Right kidney (tissue), 1 donor: ENCODE measurements at regions not wholly inside any gene's neighbourhood (a gene's known extent, or its start where the extent isn't known, plus 50 kb on each side); places are given as distances from the start of the nearest gene placed in this dataset.

Experiments used
- DNase-seq: peaks from one replicate; pipeline ENCODE4 v3.0.0-alpha.2; 2016

DNA sequence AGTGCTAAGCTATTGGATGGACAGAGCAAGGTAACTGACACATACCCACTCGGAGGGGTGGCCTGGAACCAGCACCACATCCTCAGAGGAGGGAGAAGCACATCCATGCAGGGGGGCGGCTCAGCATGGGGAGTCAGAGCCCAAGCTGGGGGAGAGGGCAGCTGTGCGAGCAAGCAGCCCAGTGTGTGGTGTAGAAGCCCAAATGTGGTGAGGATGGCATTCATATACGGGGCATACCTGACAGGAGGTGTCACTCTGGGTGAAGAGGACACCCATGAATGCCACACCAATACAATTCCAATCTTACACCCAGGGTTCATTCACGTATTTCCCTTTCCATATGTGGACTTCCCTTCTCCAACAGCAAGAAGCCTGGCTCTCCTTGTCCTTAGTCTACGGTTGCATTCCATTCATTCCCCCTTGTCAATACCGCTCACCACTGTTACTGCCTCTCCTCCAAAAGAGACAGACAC, 58.7 kb upstream of the ACAN start:
- no peak for DNase-seq

DNA sequence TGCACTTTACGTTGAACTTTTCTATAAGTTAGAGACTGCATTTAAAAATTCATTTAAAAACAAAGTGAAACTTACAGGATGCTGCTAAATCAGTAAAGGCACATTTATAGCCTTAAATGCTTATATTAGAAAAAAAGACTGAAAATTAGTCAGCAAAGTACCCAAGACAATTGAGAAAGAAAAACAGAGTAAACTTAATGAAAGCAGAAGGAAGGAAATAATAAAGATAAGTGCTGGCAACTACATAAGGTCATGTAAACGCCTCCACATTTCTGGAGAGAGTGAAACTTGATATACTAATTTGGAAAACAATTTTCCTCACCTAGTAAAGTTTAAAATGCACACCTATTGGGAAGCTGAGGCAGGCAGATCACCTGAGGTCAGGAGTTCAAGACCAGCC, 58.2 kb upstream of the ACAN start:
- DNase-seq: no peak

DNA sequence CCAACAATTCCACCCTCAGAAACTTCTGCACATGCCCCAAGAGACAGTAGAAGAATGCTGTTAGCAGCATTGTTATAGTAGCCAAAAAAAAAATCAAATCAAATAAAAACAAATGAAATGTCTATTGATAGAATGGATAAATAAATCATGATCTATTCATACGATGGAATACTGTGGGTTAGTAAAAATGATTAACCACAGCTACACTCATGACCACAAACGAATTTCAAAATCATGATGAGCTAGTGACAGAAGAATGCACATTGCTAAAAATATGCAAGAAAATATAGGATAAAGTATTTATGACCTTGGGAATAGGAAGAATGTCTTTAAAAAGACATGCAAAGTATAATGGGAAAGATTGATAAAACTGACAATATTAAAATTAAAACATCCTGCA, 57.5 kb upstream of the ACAN start:
- no peak for DNase-seq

DNA sequence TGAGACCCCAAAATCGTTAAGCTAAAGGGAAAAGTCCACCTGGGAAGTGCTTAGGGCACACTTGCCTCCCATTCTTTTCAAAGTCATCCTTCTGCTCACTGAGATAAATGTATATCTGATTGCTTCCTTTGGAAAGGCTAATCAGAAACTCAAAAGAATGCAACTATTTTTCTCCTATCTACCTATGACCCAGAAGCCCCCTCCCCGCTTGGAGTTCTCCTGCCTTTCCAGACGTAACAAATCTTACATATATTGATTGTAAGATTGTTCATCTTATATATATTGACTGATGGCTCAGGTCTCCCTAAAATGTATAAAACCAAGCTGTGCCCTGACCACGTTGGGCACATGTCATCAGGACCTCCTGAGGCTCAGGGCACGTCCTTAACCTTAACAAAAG, 56.8 kb upstream of the ACAN start:
- DNase-seq: no peak

DNA sequence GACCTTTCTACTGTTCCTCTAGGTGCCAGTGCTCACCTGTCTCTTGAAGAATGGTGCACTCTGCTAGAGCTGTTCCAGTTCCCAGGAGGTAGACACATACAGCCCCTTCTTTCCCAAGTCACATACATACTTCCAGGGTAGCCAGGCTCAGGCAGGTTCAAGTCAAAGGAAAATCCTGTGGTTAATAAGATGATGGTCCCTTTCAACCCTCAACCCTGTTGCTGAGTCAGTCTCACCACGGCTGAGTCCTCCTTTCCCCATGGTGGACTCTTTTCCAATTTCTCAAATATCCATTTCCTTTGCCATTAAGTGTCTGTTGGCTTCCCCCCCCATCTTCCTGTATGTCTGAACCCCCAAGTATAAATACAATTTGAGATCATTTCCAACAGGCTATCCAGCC, 56.1 kb upstream of the ACAN start:
- no peak for DNase-seq

DNA sequence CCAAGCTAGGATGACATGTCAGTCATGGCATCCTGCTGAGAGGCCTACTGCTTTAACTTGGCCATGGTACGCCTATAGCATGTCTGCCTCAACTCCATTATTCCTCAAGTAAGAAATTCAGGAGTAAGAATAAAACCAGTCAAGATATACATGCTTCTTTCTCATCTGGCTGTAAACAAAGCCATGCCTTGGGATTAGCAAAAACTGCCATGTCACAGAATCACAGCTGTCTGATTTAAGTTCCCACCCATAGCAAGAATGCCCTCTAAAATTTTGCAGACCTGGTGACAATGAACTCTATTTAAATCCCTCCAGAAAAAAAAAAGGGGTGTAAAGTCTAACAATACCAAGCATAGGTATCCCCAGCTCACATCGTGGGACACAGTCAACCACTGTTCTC, 55.6 kb upstream of the ACAN start:
- no peak for DNase-seq

DNA sequence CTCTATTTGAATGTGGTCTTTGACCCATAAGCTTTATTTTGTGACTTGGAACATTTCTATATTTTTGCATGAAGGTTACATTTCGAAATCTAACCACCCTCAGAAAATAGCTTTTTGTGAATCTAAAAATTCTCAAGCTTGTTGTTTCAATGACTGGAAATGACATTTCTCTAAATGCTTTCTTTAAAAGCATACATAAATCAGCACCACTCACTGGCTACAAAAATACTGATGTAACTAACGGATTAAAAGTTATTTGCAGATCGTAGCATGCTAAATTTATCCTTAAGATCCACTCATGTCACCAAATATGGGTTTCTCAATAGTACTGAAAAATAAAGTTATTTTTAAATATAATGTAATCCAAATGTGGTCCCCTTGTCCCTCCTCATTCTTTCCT, 55.2 kb upstream of the ACAN start:
- no peak for DNase-seq

DNA sequence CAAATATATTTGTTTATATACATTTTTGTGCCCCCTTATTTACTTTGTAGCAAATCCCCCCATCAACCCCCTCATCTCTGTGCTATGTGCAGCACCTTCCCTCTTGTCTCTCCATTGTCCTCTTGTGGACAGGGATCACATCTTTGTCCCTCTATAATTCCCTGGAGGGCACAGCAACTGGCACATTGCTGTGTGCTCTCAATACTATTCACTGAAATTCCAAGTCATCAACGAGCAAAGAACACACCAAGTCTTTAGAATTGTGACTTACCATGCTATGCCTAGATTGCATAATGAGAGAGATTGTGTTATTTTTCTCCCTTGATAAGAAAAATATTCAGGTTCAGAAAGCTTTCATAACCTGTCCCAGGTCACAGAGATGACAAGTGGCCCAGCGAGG, 54.6 kb upstream of the ACAN start:
- no peak for DNase-seq

DNA sequence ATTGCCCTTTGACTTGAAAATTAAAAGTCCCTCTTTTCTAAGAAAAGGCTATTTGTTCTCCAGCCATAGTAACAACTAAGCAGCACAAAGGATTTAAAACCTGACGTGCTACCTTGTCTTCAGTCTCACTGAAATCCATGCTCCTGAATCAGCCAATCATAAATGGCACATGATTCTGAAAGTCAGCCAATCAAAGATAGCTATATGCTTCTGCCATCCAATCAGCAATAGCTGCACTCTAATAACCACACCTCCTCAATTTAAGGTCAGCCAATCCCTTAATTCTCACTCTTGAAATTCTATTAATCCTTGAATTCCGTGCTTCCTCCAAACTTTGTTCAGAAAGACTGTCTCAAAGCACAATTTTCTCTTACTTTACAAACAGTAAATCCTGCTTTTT, 53.5 kb upstream of the ACAN start:
- DNase-seq: no peak

DNA sequence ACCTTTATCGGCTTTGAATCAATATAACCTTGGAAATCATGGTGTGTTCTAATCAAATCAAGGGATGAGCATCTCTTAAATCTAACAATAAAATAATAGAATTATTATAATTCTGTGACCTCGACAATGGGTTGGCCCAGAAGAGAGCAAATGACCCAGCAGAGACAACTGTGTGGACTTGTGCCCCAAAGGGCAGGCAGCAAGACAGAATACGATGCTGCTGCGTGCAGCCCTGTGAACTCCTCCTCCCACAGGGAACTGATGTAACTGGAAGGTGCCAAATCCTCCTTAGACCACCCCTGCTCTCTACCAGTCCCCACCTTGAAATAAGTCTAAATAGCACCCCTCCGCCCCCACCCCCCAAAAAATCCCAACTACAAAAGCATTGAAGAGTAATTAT, 50.7 kb upstream of the ACAN start:
- no peak for DNase-seq

DNA sequence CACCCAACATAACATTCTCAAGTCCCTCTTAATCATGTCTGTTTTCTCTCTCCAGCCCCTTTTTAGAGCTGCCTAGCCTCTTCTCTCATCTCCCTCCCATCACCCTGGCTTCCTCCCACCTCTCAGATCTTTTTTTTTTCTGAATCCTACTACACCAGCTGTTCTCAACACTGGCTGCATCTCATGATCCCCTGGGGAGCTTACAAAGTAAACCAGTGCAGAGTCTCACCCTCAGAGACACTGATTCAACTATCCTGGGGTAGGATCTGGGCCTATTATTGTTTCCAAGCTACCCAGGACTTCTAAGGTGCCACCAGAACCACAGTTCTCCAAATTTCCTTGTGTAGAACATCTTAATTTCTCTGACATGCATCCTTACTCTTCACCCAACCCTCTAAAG, 50.3 kb upstream of the ACAN start:
- no peak for DNase-seq
